Endothelial cell of umbilical vein (primary cell): ENCODE measurements at regions not wholly inside any gene's neighbourhood (a gene's known extent, or its start where the extent isn't known, plus 50 kb on each side); places are given as distances from the start of the nearest gene placed in this dataset.

Experiments used
- EZH2 ChIP-seq: IDR thresholded peaks from 2 replicates; pipeline ENCODE4 v1.6.1; 2012; ENCODE audit warnings: borderline replicate concordance, low read depth, mild to moderate bottlenecking, moderate library complexity, low read length, inconsistent platforms; ENCODE audit not compliant: severe bottlenecking
- FOS ChIP-seq: IDR thresholded peaks from 2 replicates; pipeline ENCODE4 v1.6.1; 2011; ENCODE audit warnings: mild to moderate bottlenecking, low read length, moderate library complexity, borderline replicate concordance; ENCODE audit not compliant: insufficient read depth
- MYC ChIP-seq: IDR thresholded peaks from one replicate; pipeline ENCODE4 v1.6.1; 2011; ENCODE audit warnings: mild to moderate bottlenecking, low read depth, low read length
- POLR2A ChIP-seq: IDR thresholded peaks from 2 replicates; pipeline ENCODE4 v1.6.1; 2012; ENCODE audit warnings: low read depth, mild to moderate bottlenecking, control low read depth, low read length
- POLR2AphosphoS5 ChIP-seq: IDR thresholded peaks from 2 replicates; pipeline ENCODE4 v1.6.1; 2012; ENCODE audit warnings: low read depth, mild to moderate bottlenecking, control low read depth, low read length, moderate library complexity; ENCODE audit not compliant: insufficient read depth
- TF ChIP-seq, protein P1 (sequence below), 2 donors: IDR thresholded peaks; 1 replicate in 1 of 2; 2 replicates in 1 of 2; pipeline ENCODE4 v1.5.1; 2011; ENCODE audit warnings: low read length in 2 of 2, mild to moderate bottlenecking in 2 of 2, moderate library complexity in 2 of 2, control low read depth in 1 of 2, inconsistent platforms in 1 of 2, low read depth in 1 of 2; ENCODE audit not compliant: insufficient read depth in 1 of 2; ENCODE audit errors: extremely low read depth in 1 of 2
- TF ChIP-seq, protein P2 (sequence below): IDR thresholded peaks from 2 replicates; pipeline ENCODE4 v1.6.1; 2011; ENCODE audit not compliant: insufficient read depth, insufficient read length

DNA sequence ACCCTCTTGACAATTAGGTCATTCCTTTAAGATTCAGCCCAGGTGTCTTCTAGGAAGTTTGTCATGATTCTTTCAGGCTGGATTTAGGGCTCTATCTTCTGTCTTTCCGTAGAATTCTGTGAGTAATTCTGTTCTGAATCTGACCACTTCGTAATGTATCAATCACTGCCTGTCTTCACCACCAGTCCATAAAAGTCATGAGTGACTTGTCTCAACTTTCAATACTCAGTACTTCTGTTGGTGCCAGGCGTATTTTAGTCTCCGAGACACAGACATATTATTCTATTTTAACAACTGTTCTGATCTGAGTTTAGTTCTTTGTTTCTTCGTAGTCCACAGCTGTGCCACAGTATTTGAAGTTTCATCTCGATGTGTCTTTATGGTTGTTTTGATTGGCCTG is 310.7 kb downstream of the PPARGC1A start:
- TF ChIP-seq, protein P1, sequence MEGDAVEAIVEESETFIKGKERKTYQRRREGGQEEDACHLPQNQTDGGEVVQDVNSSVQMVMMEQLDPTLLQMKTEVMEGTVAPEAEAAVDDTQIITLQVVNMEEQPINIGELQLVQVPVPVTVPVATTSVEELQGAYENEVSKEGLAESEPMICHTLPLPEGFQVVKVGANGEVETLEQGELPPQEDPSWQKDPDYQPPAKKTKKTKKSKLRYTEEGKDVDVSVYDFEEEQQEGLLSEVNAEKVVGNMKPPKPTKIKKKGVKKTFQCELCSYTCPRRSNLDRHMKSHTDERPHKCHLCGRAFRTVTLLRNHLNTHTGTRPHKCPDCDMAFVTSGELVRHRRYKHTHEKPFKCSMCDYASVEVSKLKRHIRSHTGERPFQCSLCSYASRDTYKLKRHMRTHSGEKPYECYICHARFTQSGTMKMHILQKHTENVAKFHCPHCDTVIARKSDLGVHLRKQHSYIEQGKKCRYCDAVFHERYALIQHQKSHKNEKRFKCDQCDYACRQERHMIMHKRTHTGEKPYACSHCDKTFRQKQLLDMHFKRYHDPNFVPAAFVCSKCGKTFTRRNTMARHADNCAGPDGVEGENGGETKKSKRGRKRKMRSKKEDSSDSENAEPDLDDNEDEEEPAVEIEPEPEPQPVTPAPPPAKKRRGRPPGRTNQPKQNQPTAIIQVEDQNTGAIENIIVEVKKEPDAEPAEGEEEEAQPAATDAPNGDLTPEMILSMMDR (IDR thresholded peaks at IDR 0.05; ENCODE audit: extremely low read depth in 1 of 2, insufficient read depth in 1 of 2, low read depth in 1 of 2, low read length in 2 of 2) = no peak
- TF ChIP-seq EZH2 (no peak), POLR2A (no peak), POLR2AphosphoS5 (no peak), FOS (no peak), MYC (no peak)
- TF ChIP-seq, protein P2, sequence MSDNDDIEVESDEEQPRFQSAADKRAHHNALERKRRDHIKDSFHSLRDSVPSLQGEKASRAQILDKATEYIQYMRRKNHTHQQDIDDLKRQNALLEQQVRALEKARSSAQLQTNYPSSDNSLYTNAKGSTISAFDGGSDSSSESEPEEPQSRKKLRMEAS = no peak
